Colonic mucosa (tissue), 4 donors: ENCODE measurements at regions not wholly inside any gene's neighbourhood (a gene's known extent, or its start where the extent isn't known, plus 50 kb on each side); places are given as distances from the start of the nearest gene placed in this dataset.

Source experiments
- DNase-seq: peaks from one replicate; pipeline ENCODE4 v3.0.0-alpha.2; 2020
- H3K27ac ChIP-seq: fragments of 200-600 bp; one replicate; pipeline ENCODE4 v1.8.0; 2021
- H3K27me3 ChIP-seq: fragments of 200-600 bp; one replicate; pipeline ENCODE4 v1.8.0; 2021
- H3K36me3 ChIP-seq: fragments of 200-600 bp; one replicate; pipeline ENCODE4 v1.8.0; 2021
- H3K4me1 ChIP-seq: fragments of 200-600 bp; one replicate; pipeline ENCODE4 v1.8.0; 2021; ENCODE audit warnings: mild to moderate bottlenecking
- H3K4me3 ChIP-seq: fragments of 200-600 bp; one replicate; pipeline ENCODE4 v1.8.0; 2021
- H3K9ac ChIP-seq, 2 donors: one replicate each; pipeline ENCODE4 v1.7.0; 2013; ENCODE audit warnings: control low read depth in 2 of 2, low read depth in 2 of 2, low read length in 2 of 2
- H3K9me3 ChIP-seq: fragments of 200-600 bp; one replicate; pipeline ENCODE4 v1.8.0; 2021
- CTCF ChIP-seq: fragments of 200-600 bp; IDR thresholded peaks from one replicate; pipeline ENCODE4 v1.8.0; 2022; ENCODE audit warnings: antibody characterized with exemption, mild to moderate bottlenecking
- intact Hi-C: fragments of 100-400 bp; cut with DNase I; formaldehyde crosslinking; loops from one replicate; pipeline ENCODE4 v1.14.1; 2022
- donor health status: healthy.
- donor health status: DM: no; HTN: no; CAD: no.
- donor health status: DM: no; HTN: no; CAD: no.

GRCh38 chr3:157700405-157700804 is 197.2 kb upstream of the VEPH1 start:
- Histone ChIP-seq H3K27ac (no peak overlapping the region), H3K27me3 (no peaks in the 10 kb centered on the region), H3K9me3 (no peaks in the 10 kb centered on the region), H3K9ac (no peak overlapping the region), H3K4me3 (no peak overlapping the region), H3K4me1 (no peaks in the 10 kb centered on the region), H3K36me3 (no peaks in the 10 kb centered on the region)
- intact Hi-C loops = no loop called here
- no peak for TF ChIP-seq CTCF
- DNase-seq = no peak

DNA sequence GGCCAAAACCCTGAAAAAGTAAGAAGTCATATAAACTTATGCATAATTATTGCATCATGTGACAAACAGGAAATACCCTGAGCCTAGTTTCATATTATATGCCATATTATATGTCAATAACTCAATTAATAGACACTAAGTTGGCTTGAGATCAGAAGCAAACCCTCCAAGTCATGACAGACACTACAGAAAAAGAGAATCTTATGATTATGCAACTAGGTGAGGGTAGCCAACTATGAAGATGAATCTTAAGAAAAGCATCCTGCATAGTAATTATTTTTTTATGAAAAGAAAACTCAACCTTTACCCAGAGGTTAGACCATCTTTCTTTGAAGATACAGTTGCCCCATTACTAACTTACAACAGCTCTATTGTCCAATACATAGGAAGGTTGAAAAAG is 192.4 kb upstream of the VEPH1 start:
- DNase-seq = no peak
- H3K4me3 ChIP-seq = no peak overlapping the region
- no peak overlapping the region for H3K9ac ChIP-seq
- H3K9me3 ChIP-seq = no peaks in the 10 kb centered on the region
- H3K4me1 ChIP-seq = no peaks in the 10 kb centered on the region
- no peaks in the 10 kb centered on the region for H3K27me3 ChIP-seq
- no peak for TF ChIP-seq CTCF
- H3K36me3 ChIP-seq = no peaks in the 10 kb centered on the region
- H3K27ac ChIP-seq = no peak overlapping the region
- intact Hi-C loops = no loop called here

DNA sequence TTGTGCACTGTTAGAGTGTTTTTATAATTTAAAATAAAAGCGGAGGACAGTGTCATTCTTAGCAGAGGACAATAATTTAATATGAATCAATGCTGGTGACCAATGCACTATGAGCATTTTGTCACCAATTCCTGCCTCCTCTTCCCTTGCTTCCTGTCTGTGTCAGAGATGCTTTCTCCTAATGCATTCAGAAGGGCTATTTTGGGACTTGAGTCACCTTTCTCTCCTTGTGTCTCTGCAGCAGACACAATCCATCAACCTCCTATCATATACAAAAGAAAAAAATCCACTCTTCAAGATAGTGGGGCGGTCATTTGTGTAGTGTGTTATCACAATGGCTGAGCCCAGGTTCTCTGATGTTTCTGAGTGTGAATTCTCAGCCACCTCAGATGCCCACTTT is 191.9 kb upstream of the VEPH1 start:
- Histone ChIP-seq H3K9ac (no peak overlapping the region), H3K27ac (no peak overlapping the region), H3K36me3 (no peaks in the 10 kb centered on the region), H3K4me3 (no peak overlapping the region), H3K9me3 (no peaks in the 10 kb centered on the region), H3K4me1 (no peaks in the 10 kb centered on the region), H3K27me3 (no peaks in the 10 kb centered on the region)
- no peak for TF ChIP-seq CTCF
- DNase-seq = no peak
- intact Hi-C loops = no loop called here

DNA sequence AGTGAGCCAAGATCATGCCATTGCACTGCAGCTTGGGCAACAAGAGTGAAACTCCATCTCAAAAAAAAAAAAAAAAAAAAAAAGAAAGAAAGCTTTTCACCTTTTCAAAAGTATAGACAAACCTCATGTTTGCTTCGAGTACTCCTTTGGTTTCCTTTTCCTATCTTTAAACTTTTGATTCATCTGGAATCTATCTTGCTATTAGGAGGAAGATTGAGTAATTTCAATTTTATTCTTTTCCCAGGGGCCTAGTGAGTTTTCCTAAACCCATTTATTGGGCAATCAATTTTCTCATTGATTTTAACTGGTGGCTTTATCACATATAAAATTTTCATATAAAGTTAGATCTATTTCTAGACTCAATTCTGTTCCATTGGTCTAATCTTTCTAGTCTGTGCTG is 190.5 kb upstream of the VEPH1 start:
- no peak for TF ChIP-seq CTCF

GRCh38 chr3:157692468-157692867 is 189.3 kb upstream of the VEPH1 start:
- Histone ChIP-seq H3K4me3 (no peak overlapping the region), H3K27ac (no peak overlapping the region), H3K4me1 (no peaks in the 10 kb centered on the region), H3K9ac (no peak overlapping the region), H3K9me3 (no peaks in the 10 kb centered on the region), H3K36me3 (no peaks in the 10 kb centered on the region), H3K27me3 (no peaks in the 10 kb centered on the region)
- no peak for DNase-seq
- no peak for TF ChIP-seq CTCF
- intact Hi-C loops = no loop called here

More for the DNA sequence above, 190.5 kb upstream of the VEPH1 start:
- H3K9me3 ChIP-seq = no peaks in the 10 kb centered on the region
- no peak overlapping the region for H3K4me3 ChIP-seq
- no peak overlapping the region for H3K9ac ChIP-seq
- H3K4me1 ChIP-seq = no peaks in the 10 kb centered on the region
- DNase-seq = no peak
- H3K36me3 ChIP-seq = no peaks in the 10 kb centered on the region
- no peaks in the 10 kb centered on the region for H3K27me3 ChIP-seq
- intact Hi-C loops = no loop called here
- no peak overlapping the region for H3K27ac ChIP-seq

DNA sequence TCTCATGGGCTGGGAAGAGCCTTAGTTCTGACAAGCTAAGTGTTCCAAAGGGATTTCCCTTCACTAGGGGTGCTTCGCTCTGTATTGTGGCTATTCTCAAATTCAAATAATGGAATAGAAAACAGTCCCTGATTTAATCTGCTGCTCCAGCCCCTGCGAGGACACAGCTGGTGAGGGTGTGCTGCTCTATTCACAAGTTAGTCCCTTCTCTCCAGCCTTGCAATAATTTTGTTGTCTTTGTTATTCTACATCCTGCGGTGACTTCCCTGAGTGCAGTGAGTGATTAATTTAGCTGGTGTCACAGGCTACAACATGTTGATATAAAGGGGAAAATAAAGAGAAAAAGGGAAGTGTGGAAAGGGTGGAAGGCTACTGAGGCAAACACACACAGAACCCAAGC is 180.5 kb upstream of the VEPH1 start:
- no peak for TF ChIP-seq CTCF
- H3K9me3 ChIP-seq = no peaks in the 10 kb centered on the region
- no peak overlapping the region for H3K27ac ChIP-seq
- DNase-seq = no peak
- no peaks in the 10 kb centered on the region for H3K4me1 ChIP-seq
- no peak overlapping the region for H3K9ac ChIP-seq
- H3K27me3 ChIP-seq = no peaks in the 10 kb centered on the region
- H3K36me3 ChIP-seq = no peaks in the 10 kb centered on the region
- intact Hi-C loops = no loop called here
- H3K4me3 ChIP-seq = no peak overlapping the region
